COR-L47 (cell line): ENCODE measurements at regions not wholly inside any gene's neighbourhood (a gene's known extent, or its start where the extent isn't known, plus 50 kb on each side); places are given as distances from the start of the nearest gene placed in this dataset.
A peak's percentile ranks its signal among the peaks of the same experiment; 100 is the strongest.
"Not testable (repeated sequence)": the region's sequence is repeated elsewhere in the genome, so short reads cannot be mapped to it uniquely, and the experiment has no call there.

ENCODE experiments used
- DNase-seq: peaks from one replicate; lab custom pipeline; 2025; lab: John Stamatoyannopoulos, UW

DNA sequence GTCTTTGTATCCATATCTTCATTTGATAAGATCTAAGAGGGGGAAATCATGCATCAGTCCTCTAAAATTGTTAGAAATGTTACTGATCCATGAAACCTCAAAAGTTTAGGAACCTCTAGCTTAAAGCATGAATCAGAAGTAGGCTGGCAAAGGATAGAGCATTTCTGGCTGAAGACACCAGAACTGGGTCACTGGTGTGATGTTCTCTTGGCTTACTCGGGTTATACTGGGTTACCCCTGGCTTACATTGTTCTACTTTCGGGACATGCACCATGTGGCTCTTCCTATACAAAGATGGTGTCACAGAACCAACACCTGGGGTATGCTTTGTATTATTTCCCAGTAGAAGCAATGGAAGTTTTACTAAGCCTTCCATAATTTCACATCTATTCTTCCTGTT is 83.2 kb upstream of the TNP1 start:
- no peak for DNase-seq

GRCh38 chr2:216942465-216942864 is 82.6 kb upstream of the TNP1 start:
- DNase-seq, result no peak

DNA sequence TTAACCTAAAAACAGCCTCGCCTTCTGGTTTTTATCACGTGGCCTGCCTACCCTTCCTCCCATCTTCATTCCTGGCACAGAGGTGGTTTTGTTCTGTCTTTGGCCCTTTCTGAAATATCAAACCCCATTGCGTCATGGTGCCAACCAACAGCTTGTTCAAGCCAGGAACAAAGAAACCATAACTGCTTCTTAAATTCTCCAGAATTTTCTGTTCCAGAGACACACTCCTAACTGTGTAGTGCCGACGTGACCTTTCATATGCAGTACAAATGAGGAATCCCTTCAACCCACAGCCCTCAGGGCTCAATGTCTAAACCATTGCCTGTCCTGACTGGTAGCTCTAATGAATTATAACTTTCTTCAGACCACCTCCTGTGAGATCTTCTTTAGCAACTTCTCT is 82.2 kb upstream of the TNP1 start:
- no peak for DNase-seq

DNA sequence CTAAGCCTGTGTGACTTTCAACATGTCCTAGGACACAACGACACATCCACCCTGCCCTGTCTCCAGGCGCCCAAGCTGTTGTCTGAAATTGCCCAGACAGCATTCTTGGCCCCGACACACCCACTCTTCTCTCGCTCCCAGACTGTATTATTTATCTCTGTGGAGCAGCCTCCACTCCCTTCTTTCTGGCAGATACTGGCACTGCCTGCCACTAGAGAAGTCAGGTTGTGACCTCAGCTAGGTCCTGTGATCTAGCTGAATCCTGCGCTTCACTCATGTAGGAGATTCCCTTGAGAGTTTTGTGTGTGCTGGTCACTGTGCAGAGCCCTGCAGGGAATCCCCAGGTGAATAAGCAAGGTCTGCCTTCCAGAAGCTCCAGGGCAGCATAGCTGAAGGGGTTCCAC is 77.1 kb upstream of the TNP1 start:
- DNase-seq, result peak; percentile 4

DNA sequence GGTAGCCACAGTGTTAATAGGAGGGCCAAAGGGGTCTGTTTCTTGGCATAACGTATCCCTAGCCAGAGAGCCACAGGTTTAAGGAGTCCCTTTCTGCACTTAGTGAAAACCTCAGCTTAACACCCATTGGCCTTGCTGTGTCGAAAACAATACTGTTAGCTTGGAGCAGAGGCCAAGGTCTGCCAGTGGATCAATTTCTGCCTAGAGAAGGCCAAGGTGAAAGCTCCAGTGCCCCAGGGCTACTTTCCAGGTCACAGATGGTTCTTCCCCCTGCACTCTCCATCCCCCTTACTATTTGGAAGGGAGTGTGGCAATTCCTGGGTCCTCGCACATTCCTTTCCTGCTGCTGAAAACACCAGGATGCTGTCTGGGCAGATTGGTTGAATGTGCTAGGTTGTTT is 74.8 kb upstream of the TNP1 start:
- no peak for DNase-seq

DNA sequence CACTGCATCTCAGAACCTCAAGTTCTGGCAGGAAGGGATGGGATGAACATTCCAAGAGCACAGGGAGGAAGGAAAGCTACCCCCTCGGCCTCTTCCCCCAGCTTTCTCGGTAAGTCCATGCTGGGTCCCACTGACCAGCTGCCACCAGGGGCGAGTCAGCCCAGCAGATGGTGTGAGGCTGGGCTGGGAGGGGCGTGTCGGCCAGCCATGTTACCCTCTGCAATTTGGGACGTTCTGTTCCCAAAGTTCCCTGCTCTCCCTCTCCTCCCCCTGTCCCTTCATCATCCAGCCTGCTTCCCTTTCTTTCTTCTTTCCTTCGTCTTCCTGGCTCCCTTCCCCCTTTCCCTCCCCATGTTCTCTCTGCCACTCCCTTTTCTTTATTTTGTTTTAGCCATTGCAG is 74.3 kb upstream of the TNP1 start:
- no peak for DNase-seq

DNA sequence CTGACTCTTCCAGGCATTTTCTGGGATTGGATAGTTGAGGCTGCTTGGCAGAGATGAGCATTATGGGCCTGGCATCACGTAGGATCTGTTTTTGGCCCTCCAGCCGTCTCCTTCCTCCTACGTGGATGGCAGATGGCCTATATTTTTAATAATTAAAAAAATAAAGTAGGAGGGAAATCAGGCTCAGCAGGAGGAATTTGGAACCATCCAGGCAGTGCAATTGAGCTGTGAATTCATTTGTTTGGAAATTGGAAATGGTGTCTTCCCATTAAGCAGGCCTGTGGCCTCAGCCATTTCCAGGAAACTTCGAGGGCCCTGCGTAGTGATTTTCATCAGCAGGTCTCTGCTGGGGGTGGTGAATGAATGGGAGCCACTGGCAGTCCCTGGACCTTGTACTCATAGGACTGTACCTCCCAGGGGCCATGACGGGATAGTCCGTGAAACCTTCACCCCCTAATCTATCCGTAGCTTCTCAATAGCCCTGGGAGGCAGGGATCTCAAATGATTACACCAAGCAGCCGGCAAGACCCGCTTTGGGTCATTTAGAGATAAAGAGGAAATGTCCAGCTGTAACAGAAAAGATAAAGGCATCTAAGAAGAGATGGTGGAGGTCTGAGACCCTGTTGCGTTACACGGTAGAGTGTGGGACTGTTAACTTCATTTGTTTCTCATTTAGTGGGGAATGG is 73.1 kb upstream of the TNP1 start:
- DNase-seq, result no peak

DNA sequence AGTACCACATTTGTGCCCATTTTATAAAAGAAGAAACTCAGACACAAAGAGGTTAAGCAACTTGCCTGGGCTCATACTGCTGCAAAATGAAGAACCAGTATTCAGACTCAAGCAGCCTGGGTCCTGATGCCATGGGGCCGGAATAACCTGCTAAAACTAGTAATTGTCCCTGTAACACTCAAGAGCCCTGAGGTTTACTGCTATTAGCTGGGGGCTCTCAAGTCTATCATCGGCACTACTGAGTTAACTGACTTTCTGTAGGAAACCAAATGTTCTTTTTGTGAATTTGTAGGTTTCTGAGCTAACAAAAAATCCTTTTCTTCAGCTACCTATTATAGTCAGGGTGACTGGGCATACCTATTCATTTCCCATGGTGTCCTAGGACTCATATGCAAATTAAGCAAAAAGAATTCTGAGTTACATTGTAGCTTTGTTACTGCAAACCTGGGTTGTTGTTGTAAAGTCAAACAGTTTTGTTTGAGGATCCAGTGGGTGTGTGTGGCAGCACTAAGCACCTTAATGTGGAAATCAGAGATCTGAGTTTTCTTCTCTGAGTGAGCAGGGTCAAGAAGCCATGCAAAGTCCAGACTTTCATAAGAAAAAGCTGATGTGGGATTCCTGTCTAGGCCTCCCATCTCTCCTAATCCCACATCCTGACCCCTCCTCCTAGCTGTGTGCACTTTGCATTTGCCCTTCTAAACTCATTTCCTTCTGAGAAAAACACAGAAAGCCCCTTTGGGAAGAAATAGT is 72.4 kb upstream of the TNP1 start:
- DNase-seq, result no peak

GRCh38 chr2:216930716-216931115 is 70.9 kb upstream of the TNP1 start:
- no peak for DNase-seq

GRCh38 chr2:216929338-216929737 is 69.5 kb upstream of the TNP1 start:
- DNase-seq, result not testable (repeated sequence)

DNA sequence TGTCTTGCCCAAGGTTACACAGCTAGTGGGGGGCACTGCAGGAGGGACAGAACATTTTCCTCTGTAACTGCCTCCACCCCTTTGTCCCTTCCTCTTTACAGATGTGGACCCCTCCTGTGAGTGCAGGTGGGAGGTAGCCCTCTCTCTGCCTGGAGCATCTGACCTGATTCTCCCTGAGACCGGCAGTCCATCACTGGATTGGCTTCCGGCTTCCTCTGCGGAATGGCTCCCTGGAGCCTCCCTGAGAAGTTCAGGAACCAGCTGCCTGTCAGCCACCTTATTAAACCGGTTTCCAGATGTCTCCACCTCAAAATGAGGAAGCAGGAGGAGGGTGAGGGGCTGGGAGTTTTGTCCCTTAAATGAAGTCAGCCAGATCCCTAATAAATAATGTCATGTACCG is 67.3 kb upstream of the TNP1 start:
- DNase-seq, result no peak

- no peak for DNase-seq
These were observed 65.9 kb upstream of the TNP1 start for GRCh38 chr2:216925636-216926366.

- no peak for DNase-seq
These were observed 65.1 kb upstream of the TNP1 start for GRCh38 chr2:216925006-216925405.

DNA sequence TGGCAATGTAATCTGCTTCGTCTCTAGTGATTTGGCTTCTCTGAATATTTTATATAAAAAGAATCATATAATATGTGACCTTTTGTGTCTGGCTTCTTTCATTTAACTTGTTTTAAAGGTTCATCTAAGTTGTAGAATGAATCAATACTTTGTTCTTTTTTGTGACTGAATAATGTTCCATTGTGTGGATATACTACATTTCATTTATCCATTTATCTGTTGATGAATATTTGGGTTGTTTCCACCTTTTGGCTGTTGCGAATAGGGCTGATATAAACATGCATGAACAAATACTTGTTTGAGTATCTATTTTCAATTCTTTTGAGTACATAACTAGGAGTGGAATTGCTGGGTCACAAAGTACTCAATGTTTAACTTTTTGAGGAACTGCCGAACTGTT is 63.8 kb upstream of the TNP1 start:
- DNase-seq, result no peak

GRCh38 chr2:216922175-216922780 is 62.4 kb upstream of the TNP1 start:
- no peak for DNase-seq

DNA sequence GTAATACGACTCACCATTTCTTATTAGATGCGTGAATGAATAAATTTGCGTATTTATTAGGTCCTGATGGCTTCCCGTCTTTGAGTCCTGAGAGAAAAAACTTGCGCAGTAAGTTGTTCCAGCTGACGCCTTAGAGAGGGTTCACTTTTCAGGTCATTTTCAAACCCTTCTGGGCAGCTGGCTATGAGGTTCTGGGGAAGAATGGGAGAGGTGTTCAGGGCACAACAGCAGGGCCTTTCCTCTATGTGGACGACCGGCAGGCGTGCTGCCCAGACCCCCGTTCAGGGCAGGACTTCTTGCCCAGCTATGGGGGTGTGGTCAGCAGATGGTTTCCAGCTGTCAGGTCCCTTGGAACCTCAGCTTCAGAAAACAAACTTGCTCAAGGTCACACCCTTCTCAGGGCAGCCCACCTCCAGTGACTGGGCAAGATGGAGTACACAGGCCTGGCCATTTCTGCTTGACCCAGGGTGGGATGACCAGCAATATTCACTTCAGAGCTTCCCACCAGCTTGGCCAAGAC is 61.1 kb upstream of the TNP1 start:
- DNase-seq, result no peak

DNA sequence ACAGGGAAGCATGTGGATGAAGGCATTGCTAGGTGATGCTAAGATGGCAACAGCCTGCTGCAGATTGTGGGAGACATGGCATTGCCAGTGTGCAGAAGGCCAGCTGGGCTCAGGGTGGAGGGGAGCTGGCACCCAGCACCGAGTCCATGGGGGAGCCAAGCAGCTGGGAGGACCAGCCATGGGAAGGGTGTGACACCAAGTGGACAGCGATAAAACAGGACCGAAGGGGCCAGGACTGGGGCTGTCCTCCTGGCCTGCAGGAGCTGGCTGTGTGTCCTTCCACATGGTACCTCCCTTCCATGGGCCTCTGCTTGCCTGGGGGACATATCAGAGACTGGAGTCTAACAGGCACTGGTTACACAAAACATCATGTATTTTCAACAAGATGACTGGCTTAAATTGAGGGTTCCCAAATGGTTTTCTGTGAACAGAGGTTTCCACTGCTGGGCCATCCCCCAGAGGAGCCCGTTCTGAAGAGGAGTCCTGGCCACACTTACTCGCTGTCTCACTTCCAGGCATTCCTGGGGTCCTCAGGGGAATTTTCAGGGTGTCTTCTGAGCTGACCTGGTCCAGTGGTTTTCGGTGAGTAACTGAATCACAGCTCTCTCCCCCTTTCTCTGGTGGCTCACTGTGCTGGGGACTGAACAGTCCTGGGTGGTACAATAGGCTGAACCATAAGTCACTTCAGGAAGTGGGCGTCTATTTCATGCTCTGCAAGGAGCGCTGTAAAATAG is 60.4 kb upstream of the TNP1 start:
- peak; percentile 25 for DNase-seq

- DNase-seq, result no peak
These were observed 58.3 kb upstream of the TNP1 start for GRCh38 chr2:216918088-216918680.

DNA sequence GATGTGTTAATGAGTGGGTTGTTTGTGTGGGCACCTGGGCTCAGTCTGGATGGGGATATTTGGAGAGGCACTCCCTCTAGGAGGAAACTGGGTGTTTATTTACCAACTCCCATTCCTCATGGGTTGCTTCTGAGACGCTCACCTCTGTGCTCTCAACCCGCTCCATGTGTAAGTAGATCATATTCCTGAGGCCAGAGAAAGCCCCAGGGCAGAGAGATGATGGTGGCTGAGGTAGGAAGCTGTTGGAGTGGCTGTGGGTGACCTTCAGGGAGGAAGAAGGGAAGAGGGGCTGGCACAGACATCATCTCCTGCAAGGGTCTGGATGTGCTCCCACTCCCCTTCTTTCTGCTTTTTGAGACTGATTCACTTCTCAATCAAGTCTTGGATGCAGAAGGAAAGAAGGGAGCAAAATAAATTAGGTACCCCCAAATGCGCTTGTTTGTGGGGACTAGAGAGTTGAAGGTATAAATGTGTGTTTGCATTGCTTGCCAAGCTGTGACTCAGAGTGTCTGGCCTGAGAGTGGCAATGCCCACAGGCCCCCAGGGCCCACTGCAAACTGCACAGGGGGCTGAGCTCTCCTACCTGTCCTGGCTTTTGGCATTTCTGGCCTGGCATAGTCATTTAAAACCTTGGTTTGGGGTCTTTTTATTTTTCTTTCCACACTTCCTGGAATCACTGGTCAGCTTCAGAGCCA is 57.2 kb upstream of the TNP1 start:
- no peak for DNase-seq

- DNase-seq, result no peak
These were observed 55.8 kb upstream of the TNP1 start for GRCh38 chr2:216915557-216916150.
